ENCODE measurements at regions not wholly inside any gene's neighbourhood (a gene's known extent, or its start where the extent isn't known, plus 50 kb on each side); places are given as distances from the start of the nearest gene placed in this dataset.
"Not testable (repeated sequence)": the region's sequence is repeated elsewhere in the genome, so short reads cannot be mapped to it uniquely, and the experiment has no call there.

DNA sequence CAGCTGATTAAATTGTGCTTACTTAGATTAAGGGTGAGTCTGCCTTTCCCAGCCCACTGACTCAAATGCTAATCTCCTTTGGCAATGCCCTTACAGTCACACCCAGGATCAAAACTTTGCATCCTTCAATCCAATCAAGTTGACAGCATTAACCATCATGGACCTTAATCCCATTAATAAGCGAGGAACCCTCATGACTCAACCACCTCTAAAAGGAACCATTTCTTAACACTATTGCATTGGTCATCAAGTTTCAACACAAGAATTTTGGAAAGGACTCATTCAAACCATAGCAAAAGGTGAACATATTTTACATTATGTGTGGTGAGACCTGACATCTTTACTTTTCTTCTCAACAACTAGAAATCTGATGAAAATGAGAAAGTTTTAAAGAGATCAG is 187.0 kb downstream of the OSR1 start:
- no peaks in the 10 kb centered on the region for H3K4me1 ChIP-seq
- H3K27me3 ChIP-seq = no peaks in the 10 kb centered on the region
- no peak overlapping the region for H3K4me3 ChIP-seq
- no peaks in the 10 kb centered on the region for H3K36me3 ChIP-seq
- no peak overlapping the region for H3K27ac ChIP-seq
- no peaks in the 10 kb centered on the region for H3K9me3 ChIP-seq
- intact Hi-C loops (cut with DNase I) = no loop called here
- DNase-seq (ENCODE audit: low spot score in 2 of 2) = no peak
- TF ChIP-seq, protein P1, sequence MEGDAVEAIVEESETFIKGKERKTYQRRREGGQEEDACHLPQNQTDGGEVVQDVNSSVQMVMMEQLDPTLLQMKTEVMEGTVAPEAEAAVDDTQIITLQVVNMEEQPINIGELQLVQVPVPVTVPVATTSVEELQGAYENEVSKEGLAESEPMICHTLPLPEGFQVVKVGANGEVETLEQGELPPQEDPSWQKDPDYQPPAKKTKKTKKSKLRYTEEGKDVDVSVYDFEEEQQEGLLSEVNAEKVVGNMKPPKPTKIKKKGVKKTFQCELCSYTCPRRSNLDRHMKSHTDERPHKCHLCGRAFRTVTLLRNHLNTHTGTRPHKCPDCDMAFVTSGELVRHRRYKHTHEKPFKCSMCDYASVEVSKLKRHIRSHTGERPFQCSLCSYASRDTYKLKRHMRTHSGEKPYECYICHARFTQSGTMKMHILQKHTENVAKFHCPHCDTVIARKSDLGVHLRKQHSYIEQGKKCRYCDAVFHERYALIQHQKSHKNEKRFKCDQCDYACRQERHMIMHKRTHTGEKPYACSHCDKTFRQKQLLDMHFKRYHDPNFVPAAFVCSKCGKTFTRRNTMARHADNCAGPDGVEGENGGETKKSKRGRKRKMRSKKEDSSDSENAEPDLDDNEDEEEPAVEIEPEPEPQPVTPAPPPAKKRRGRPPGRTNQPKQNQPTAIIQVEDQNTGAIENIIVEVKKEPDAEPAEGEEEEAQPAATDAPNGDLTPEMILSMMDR (IDR thresholded peaks at IDR 0.05) = no peak

DNA sequence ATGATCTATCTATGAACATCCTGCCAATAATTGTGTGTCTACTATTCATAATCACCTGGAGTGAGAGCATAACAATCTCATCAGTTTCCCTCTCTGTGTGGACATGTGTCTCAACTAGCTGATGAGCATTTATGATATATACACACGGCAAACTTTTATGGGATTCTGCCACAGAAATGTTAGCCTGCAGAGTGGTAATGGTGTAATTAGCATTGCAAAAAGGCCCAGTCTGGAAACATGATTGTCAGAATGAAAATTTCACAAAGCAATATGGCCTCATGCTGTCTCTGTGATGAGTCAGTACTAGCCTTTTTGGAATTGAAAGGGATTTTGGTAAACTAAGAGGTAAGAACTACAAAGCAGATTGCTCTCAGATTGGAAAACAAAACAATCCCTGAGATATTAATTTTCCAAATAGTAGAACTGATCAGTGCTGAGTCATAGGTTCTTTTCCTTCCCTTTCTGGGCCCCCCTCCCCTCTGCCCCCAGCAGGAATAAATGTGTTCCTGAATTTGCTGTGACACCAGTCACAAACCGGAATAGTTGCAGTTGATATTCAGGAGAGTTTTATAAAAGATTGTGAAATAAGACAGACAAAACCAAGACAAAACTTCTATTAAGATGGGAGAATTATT is 189.2 kb downstream of the OSR1 start:
- intact Hi-C loops (cut with DNase I) = no loop called here
- TF ChIP-seq, protein P1 (IDR thresholded peaks at IDR 0.05) = no peak

DNA sequence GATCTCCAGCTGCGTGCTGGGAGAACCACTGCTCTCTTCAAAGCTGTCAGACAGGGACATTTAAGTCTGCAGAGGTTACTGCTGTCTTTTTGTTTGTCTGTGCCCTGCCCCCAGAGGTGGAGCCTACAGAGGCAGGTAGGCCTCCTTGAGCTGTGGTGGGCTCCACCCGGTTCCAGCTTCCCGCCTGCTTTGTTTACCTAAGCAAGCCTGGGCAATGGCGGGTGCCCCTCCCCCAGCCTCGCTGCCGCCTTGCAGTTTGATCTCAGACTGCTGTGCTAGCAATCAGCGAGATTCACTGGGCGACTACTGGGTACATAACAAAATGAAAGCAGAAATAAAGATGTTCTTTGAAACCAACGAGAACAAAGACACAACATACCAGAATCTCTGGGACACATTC is 194.3 kb downstream of the OSR1 start:
- H3K9me3 ChIP-seq; intact Hi-C loops (cut with DNase I); H3K27me3 ChIP-seq; DNase-seq (ENCODE audit: low spot score in 2 of 2); H3K4me1 ChIP-seq; H3K36me3 ChIP-seq; H3K4me3 ChIP-seq; H3K27ac ChIP-seq: not testable (repeated sequence)

More for the DNA sequence above, 189.2 kb downstream of the OSR1 start:
- H3K27ac ChIP-seq = no peak overlapping the region
- no peaks in the 10 kb centered on the region for H3K4me1 ChIP-seq
- no peaks in the 10 kb centered on the region for H3K27me3 ChIP-seq
- no peak overlapping the region for H3K4me3 ChIP-seq
- H3K36me3 ChIP-seq = no peaks in the 10 kb centered on the region
- no peak for DNase-seq (ENCODE audit: low spot score in 2 of 2)
- H3K9me3 ChIP-seq = no peaks in the 10 kb centered on the region

DNA sequence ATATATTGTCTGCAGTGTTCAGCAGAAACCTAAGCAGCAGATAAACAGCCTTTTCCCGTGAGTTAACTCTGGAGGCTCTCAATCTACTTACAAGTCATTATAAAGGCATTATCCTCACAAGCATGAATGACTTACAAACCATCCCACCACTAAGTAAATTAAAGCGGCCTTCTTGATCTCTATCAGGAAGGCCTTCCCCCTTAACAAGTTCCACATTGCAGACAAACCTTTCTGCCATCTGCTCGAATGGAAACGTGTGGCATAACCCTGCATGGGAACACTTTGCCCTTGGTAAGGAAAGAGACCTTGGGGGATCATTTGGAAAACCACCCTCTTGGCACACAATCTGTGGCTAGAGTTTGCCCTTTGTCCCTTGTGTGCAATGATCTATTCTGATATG is 199.5 kb downstream of the OSR1 start:
- TF ChIP-seq, protein P1 (IDR thresholded peaks at IDR 0.05) = no peak
- no peak overlapping the region for H3K27ac ChIP-seq
- no peaks in the 10 kb centered on the region for H3K4me1 ChIP-seq
- no peak overlapping the region for H3K4me3 ChIP-seq
- intact Hi-C loops (cut with DNase I) = no loop called here
- H3K36me3 ChIP-seq = no peaks in the 10 kb centered on the region
- DNase-seq (ENCODE audit: low spot score in 2 of 2) = no peak
- no peaks in the 10 kb centered on the region for H3K27me3 ChIP-seq
- peaks cover 4% of the 10 kb centered on the region in 2 donors for H3K9me3 ChIP-seq

DNA sequence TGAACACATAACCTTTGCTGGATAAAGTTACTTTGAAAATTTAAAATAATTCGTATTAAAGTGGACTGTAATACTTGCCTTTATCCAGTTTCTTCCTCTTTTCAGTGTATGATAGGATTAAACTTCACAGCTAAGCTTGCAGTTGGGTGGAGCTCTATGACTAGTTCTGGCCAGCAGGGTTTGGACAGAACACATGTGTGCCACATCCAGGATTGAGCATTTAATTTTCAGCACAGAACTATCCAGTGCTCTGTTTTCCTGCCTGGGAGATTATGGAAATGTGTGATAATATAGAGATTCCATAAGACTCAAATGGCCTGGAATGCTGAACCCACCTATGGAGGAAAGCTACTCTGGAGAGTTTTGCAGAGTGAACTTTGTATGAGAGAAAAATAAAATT is 200.2 kb downstream of the OSR1 start:
- Histone ChIP-seq H3K27ac (no peak overlapping the region), H3K4me3 (no peak overlapping the region), H3K36me3 (no peaks in the 10 kb centered on the region), H3K4me1 (no peaks in the 10 kb centered on the region), H3K27me3 (no peaks in the 10 kb centered on the region), H3K9me3 (peaks cover 4% of the 10 kb centered on the region in 2 donors)
- TF ChIP-seq, protein P1 (IDR thresholded peaks at IDR 0.05) = no peak
- intact Hi-C loops (cut with DNase I) = no loop called here
- no peak for DNase-seq (ENCODE audit: low spot score in 2 of 2)

DNA sequence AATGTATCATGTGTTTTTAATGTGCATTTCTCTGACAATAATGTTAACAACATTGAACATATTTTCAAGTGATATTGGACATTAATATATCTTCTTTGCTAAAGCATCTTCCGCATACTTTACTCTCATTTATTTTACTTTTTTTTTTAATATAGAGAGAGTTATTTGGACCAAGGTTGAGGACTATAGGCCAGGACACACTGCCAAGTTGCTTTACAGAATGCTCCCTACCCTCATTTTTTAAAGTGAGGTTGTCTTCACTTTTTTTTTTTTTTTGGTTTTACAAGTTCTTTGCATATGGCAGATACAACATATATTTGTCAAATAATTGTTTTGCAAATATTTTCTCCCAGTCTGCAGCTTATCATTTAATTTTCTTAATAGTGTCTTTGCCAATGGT is 201.8 kb downstream of the OSR1 start:
- Histone ChIP-seq H3K9me3 (peaks cover 4% of the 10 kb centered on the region in 2 donors), H3K27ac (no peak overlapping the region), H3K4me3 (no peak overlapping the region), H3K27me3 (no peaks in the 10 kb centered on the region), H3K4me1 (no peaks in the 10 kb centered on the region), H3K36me3 (no peaks in the 10 kb centered on the region)
- intact Hi-C loops (cut with DNase I) = no loop called here
- TF ChIP-seq, protein P1 (IDR thresholded peaks at IDR 0.05) = no peak
- DNase-seq (ENCODE audit: low spot score in 2 of 2) = no peak
